NB4 (cell line): ENCODE measurements at regions not wholly inside any gene's neighbourhood (a gene's known extent, or its start where the extent isn't known, plus 50 kb on each side); places are given as distances from the start of the nearest gene placed in this dataset.

ENCODE experiments used
- DNase-seq: peaks from one replicate; pipeline ENCODE4 v3.0.0; 2010; ENCODE audit warnings: low read depth
- H3K4me3 ChIP-seq: one replicate; pipeline ENCODE4 v1.5.1; 2011; ENCODE audit warnings: mild to moderate bottlenecking, low read depth, low read length, moderate library complexity
- MYC ChIP-seq: IDR thresholded peaks from 2 replicates; pipeline ENCODE4 v1.6.1; 2011; ENCODE audit warnings: low read depth, low read length
- POLR2A ChIP-seq: IDR thresholded peaks from 2 replicates; pipeline ENCODE4 v1.6.1; 2011; ENCODE audit warnings: mild to moderate bottlenecking; ENCODE audit not compliant: insufficient read length; ENCODE audit errors: extremely low read depth
- TF ChIP-seq, protein P1 (sequence below): IDR thresholded peaks from one replicate; pipeline ENCODE4 v1.5.1; 2012; ENCODE audit warnings: low read depth, low read length
- TF ChIP-seq, protein P2 (sequence below): IDR thresholded peaks from 2 replicates; pipeline ENCODE4 v1.6.1; 2011; ENCODE audit warnings: low read depth, low read length

DNA sequence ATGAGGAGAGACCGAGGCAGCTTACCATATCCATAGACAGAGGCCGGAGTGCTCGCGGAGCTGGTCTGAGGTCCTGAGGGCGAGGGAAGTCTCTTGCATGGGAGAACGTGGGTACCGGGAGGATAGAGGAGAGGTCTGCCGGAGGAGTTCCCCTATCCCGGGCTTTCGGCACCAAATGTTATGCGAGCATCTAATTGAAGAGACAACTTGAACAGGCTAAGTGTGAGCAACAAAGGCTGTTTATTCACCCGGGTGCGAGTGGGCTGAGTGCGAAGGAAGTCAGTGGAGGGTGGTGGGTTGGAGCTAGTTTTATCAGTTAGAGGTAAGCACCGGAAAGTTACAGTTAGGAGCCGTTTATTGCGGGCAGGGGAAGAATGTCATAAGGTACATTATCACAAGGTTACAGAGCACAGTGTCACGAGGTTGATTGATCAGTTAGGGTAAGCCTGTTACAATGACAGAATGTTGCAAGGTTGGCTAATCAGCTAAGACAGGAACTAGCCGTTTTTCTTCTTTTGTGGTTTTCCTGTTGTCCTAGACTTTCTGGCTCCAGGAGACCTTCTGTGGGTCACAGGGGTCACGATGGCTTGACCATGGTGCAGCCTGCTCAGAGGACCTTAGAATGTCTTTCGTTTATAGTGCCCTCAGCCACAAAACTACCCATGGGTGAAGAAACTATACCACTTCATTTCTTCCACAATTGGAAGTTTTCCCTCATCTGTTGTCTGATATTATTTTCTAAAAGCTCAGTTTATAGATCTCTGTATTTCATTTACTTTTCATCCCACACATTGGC lies 746.0 kb upstream of the ADGRB3 start:
- no peak overlapping the region for H3K4me3 ChIP-seq
- peak; percentile 75 for DNase-seq
- TF ChIP-seq, protein P1, sequence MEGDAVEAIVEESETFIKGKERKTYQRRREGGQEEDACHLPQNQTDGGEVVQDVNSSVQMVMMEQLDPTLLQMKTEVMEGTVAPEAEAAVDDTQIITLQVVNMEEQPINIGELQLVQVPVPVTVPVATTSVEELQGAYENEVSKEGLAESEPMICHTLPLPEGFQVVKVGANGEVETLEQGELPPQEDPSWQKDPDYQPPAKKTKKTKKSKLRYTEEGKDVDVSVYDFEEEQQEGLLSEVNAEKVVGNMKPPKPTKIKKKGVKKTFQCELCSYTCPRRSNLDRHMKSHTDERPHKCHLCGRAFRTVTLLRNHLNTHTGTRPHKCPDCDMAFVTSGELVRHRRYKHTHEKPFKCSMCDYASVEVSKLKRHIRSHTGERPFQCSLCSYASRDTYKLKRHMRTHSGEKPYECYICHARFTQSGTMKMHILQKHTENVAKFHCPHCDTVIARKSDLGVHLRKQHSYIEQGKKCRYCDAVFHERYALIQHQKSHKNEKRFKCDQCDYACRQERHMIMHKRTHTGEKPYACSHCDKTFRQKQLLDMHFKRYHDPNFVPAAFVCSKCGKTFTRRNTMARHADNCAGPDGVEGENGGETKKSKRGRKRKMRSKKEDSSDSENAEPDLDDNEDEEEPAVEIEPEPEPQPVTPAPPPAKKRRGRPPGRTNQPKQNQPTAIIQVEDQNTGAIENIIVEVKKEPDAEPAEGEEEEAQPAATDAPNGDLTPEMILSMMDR: no peak
- TF ChIP-seq POLR2A (no peak), MYC (no peak)
- TF ChIP-seq, protein P2, sequence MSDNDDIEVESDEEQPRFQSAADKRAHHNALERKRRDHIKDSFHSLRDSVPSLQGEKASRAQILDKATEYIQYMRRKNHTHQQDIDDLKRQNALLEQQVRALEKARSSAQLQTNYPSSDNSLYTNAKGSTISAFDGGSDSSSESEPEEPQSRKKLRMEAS: no peak

DNA sequence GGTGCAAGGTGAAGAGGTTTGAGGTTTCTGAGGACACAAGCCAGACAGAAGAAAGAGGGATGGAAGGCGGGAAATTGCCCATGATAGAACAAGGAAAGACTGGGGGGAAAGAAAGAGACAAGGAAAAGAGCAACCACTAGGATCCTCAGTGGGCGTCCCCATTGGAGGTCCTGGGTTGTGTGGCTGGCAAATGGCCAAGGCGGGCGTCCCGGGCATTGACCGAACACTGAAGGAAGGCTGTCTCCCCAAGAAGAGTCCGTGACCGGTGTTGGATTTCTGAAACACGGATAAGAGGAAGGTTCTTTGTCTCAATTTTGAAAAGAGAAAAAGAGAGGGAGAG lies 746.6 kb upstream of the ADGRB3 start:
- H3K4me3 ChIP-seq: no peak overlapping the region
- no peak for DNase-seq
- TF ChIP-seq POLR2A: no peak
- TF ChIP-seq, protein P2: no peak
- TF ChIP-seq MYC: no peak
- TF ChIP-seq, protein P1: no peak

DNA sequence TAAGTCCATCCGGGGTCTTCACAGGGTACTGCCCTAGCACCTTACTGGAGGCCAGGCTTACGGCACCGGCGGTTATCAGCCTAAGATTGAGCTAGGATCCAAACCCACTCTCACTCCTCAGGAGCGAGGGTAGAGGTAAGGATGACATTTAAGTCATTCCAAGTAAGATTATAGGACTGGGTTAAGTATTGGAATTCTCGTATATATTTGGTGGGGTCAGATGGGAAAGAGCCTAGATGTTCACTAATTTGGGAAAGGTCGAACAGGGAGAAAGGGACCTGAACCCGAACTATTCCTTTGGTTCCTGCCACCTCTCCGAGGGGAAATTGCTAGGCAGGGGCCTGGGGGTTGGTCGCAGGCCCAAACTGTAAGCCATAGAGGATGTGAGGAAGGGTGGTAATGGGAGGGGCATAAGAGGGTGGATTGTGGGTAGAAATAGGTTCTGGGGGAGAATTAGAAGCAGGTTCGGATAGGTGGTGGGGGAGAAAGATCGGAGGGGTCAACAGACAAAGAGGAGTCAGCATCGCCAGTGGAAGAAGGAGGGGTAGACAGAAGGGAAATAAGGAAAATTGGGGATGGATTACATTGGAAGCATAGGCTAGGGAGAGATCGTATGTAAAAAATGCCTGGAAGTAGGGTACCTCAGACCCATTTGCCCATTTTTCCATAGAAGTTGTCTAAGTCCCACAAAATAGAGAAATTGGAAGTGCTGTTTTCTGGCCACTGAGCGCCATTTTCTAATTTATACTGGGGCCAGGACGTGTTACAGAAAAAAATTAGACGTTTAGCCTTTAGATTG lies 747.1 kb upstream of the ADGRB3 start:
- H3K4me3 ChIP-seq: no peak overlapping the region
- DNase-seq: no peak
- TF ChIP-seq, protein P1: no peak
- TF ChIP-seq POLR2A (no peak), MYC (no peak)
- TF ChIP-seq, protein P2: no peak

DNA sequence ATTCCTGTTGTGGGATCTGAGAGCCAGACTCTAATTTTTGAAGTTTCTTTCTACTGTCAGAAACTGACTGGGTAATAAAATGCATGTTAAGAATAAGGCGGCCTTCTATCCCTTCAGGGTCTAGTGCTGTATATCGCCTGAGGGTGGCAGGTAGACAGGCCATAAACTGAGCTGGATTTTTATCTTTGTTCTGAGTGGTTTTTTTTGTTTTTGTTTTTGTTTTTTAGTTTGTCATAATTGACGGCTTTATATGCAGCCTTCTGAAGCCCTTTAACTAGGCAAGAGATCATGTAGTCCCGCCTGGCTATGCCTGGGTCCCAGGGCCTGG lies 747.7 kb upstream of the ADGRB3 start:
- H3K4me3 ChIP-seq: no peak overlapping the region
- TF ChIP-seq MYC (no peak), POLR2A (no peak)
- TF ChIP-seq, protein P1: no peak
- TF ChIP-seq, protein P2: no peak
- DNase-seq: no peak

DNA sequence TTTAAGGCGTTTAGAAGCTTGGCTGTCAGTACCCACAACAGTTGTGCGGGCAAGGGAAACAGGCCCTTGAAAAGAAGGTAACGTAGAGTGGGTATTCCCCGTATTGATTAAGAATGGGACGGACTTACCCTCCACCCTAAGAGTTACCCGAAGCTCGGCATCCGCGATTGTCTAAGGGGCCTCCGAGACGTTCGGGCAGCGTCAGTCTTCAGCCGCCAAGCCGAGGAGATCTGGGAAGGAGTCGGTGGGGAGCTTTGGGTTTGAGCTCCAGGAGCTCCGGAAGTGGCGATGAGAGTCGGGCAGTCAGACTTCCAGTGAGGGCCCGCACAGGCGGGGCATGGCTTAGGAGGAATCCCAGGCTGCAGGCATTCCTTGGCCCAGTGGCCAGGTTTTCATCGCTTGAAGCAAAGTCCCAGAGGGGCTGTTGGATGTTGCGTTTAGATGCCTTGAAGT lies 748.2 kb upstream of the ADGRB3 start:
- no peak for DNase-seq
- no peak for TF ChIP-seq POLR2A
- TF ChIP-seq, protein P1: no peak
- TF ChIP-seq, protein P2: no peak
- no peak for TF ChIP-seq MYC
- H3K4me3 ChIP-seq: no peak overlapping the region
